GM12878 (cell line): ENCODE measurements at regions not wholly inside any gene's neighbourhood (a gene's known extent, or its start where the extent isn't known, plus 50 kb on each side); places are given as distances from the start of the nearest gene placed in this dataset.

Source experiments
- ATAC-seq: fragments of 200-7000 bp; cut with Tn5 transposase; 3 replicates; pipeline ENCODE4 v1.9.1; 2020; ENCODE audit warnings: mild to moderate bottlenecking, moderate library complexity
- BruUV-seq: library from RNA; stranded (reverse); fragments of 400-500 nt; replicated peaks from 2 replicates; lab custom pipeline; 2021; lab: Mats Ljungman, UMichigan
- CTCF ChIA-PET: fragments of 300-600 bp; sonication (Branson Sonifier 250); formaldehyde crosslinking; extraction: SDS; loops from one replicate; lab custom pipeline; 2021; ENCODE audit warnings: inconsistent platforms; lab: Yijun Ruan, JAX
- POLR2A ChIA-PET: fragments of 350-600 bp; formaldehyde crosslinking; extraction: SDS; loops from one replicate; lab custom pipeline; 2021; ENCODE audit warnings: inconsistent platforms; lab: Charles Lee
- RAD21 ChIA-PET: fragments of 300-600 bp; sonication (Branson Sonifier 250); formaldehyde crosslinking; loops from one replicate; lab custom pipeline; 2023; ENCODE audit warnings: antibody characterized with exemption; ENCODE audit not compliant: unreplicated experiment; lab: Charles Lee
- SMC1A ChIA-PET: fragments of 300-600 bp; sonication (Branson Sonifier 250); formaldehyde crosslinking; loops from one replicate; lab custom pipeline; 2023; ENCODE audit not compliant: unreplicated experiment, uncharacterized antibody; lab: Charles Lee
- DNase-seq: peaks from one replicate; pipeline ENCODE4 v3.0.0-alpha.2; 2011; ENCODE audit warnings: low read depth, low spot score
- FAIRE-seq: peaks from 3 replicates; lab custom pipeline; 2011; peaks lifted over from hg19 to GRCh38; lab: Jason Lieb, UNC
- H2AFZ ChIP-seq: 2 replicates; pipeline ENCODE4 v1.6.0; 2011; ENCODE audit warnings: low read depth, low read length, control low read depth; ENCODE audit not compliant: control insufficient read depth
- H3K27ac ChIP-seq: 2 replicates; pipeline ENCODE4 v1.5.1; 2011; ENCODE audit warnings: control low read depth; ENCODE audit not compliant: control insufficient read depth, insufficient read depth
- H3K27me3 ChIP-seq, 2 experiments: replicated peaks in 1 of 2; 2 replicates each; pipeline versions ENCODE4 v1.6.0 to v1.6.1; 2011; ENCODE audit warnings: low read length in 1 of 2; ENCODE audit not compliant: control insufficient read depth in 2 of 2, insufficient read depth in 2 of 2
- H3K36me3 ChIP-seq, 2 experiments: 2 replicates each; pipeline ENCODE4 v1.5.1; 2011; ENCODE audit warnings: low read length in 1 of 2; ENCODE audit not compliant: control insufficient read depth in 2 of 2, insufficient read depth in 2 of 2
- H3K4me1 ChIP-seq: 2 replicates; pipeline ENCODE4 v1.6.1; 2011; ENCODE audit warnings: mild to moderate bottlenecking, low read length, moderate library complexity, mixed read lengths; ENCODE audit not compliant: control insufficient read depth, insufficient read depth
- H3K4me2 ChIP-seq: 2 replicates; pipeline ENCODE4 v1.6.0; 2011; ENCODE audit warnings: control low read depth; ENCODE audit not compliant: control insufficient read depth, insufficient read depth
- H3K4me3 ChIP-seq: fragments of 200-600 bp; sonication (generic); 2 replicates; pipeline ENCODE4 v1.5.1; 2016
- H3K79me2 ChIP-seq: 2 replicates; pipeline ENCODE4 v1.6.0; 2011; ENCODE audit warnings: low read length; ENCODE audit not compliant: control insufficient read depth, insufficient read depth
- H3K9ac ChIP-seq: 2 replicates; pipeline ENCODE4 v1.8.0; 2011; ENCODE audit warnings: low read length, control low read depth, mixed read lengths; ENCODE audit not compliant: control insufficient read depth, insufficient read depth
- H3K9me3 ChIP-seq: replicated peaks from 3 replicates; pipeline ENCODE4 v1.5.1; 2011; ENCODE audit warnings: mild to moderate bottlenecking, low read length; ENCODE audit not compliant: control insufficient read depth, insufficient read depth
- H4K20me1 ChIP-seq: 2 replicates; pipeline ENCODE4 v1.6.0; 2011; ENCODE audit not compliant: control insufficient read depth, insufficient read depth
- EED ChIP-seq: sonication (generic); IDR thresholded peaks from 2 replicates; pipeline ENCODE4 v1.6.1; 2016; ENCODE audit warnings: antibody characterized with exemption, low read depth
- ESRRA ChIP-seq: IDR thresholded peaks from 2 replicates; pipeline ENCODE4 v1.6.1; 2012; ENCODE audit warnings: mild to moderate bottlenecking, low read length, improper control_type of control experiment
- HDAC2 ChIP-seq: fragments of 200-600 bp; sonication (generic); IDR thresholded peaks from 2 replicates; pipeline ENCODE4 v1.6.1; 2017
- PML ChIP-seq: IDR thresholded peaks from 2 replicates; pipeline ENCODE4 v1.6.1; 2012; ENCODE audit warnings: low read length, inconsistent platforms
- POLR2A ChIP-seq: IDR thresholded peaks from 2 replicates; pipeline ENCODE4 v1.6.1; 2011; ENCODE audit warnings: low read depth, mild to moderate bottlenecking, low read length
- REST ChIP-seq: IDR thresholded peaks from 2 replicates; pipeline ENCODE4 v1.6.1; 2012; ENCODE audit warnings: mild to moderate bottlenecking, low read depth, low read length
- SMAD5 ChIP-seq: IDR thresholded peaks from 2 replicates; pipeline ENCODE4 v1.6.1; 2016; ENCODE audit warnings: antibody characterized with exemption, low read depth
- SREBF2 ChIP-seq: IDR thresholded peaks from 2 replicates; pipeline ENCODE4 v1.6.1; 2012; ENCODE audit warnings: mild to moderate bottlenecking, low read length
- SRF ChIP-seq, 2 experiments: IDR thresholded peaks; 2 replicates each; pipeline ENCODE4 v1.6.1; 2011; ENCODE audit warnings: low read depth in 2 of 2, low read length in 2 of 2, mild to moderate bottlenecking in 1 of 2, moderate library complexity in 1 of 2
- STAT3 ChIP-seq: IDR thresholded peaks from 2 replicates; pipeline ENCODE4 v1.6.1; 2011; ENCODE audit warnings: low read depth, low read length, improper control_type of control experiment
- TCF3 ChIP-seq: IDR thresholded peaks from 2 replicates; pipeline ENCODE4 v1.6.1; 2012; ENCODE audit warnings: low read depth, mild to moderate bottlenecking, low read length, borderline replicate concordance; ENCODE audit not compliant: insufficient read depth
- ZNF24 ChIP-seq: fragments of 450-650 bp; IDR thresholded peaks from 2 replicates; pipeline ENCODE4 v1.6.1; 2017; ENCODE audit warnings: antibody characterized with exemption, mild to moderate bottlenecking
- WGBS: methylation state at CpG from one replicate; pipeline ENCODE4 v1.1.6; 2016; ENCODE audit warnings: low lambda C conversion rate; ENCODE audit not compliant: insufficient replicate concordance, insufficient coverage; ENCODE audit errors: missing lambda C conversion rate; 5-methylcytosine and 5-hydroxymethylcytosine counted together
- in situ Hi-C: fragments of 300-500 bp; cut with MboI; formaldehyde crosslinking; loops from 9 replicates; pipeline ENCODE4 v1.14.3; 2018; ENCODE audit warnings: mixed read lengths
- intact Hi-C: fragments of 100-400 bp; cut with micrococcal nuclease; formaldehyde crosslinking; loops from one replicate; pipeline ENCODE4 v1.14.2; 2022; ENCODE audit not compliant: unreplicated experiment
- TF ChIP-seq, protein P1 (sequence below): fragments of 450-650 bp; IDR thresholded peaks from 2 replicates; pipeline ENCODE4 v1.6.1; 2017; ENCODE audit warnings: antibody characterized with exemption, mild to moderate bottlenecking, moderate library complexity
- TF ChIP-seq, protein P2 (sequence below): IDR thresholded peaks from 2 replicates; pipeline ENCODE4 v1.6.1; 2012; ENCODE audit warnings: improper control_type of control experiment, low read depth, low read length; ENCODE audit not compliant: insufficient replicate concordance

- TF ChIP-seq REST = no peak
- TF ChIP-seq SRF (IDR thresholded peaks at IDR 0.05; ENCODE audit: low read depth in 2 of 2, low read length in 2 of 2) = no peak
- no peak for TF ChIP-seq SREBF2
- no peak for TF ChIP-seq ESRRA
- TF ChIP-seq HDAC2 = no peak
- TF ChIP-seq, all 136 proteins: peak for 0
Measured at GRCh38 chr1:65595724-65596123, 175.3 kb downstream of the LEPR start (continued).

DNA sequence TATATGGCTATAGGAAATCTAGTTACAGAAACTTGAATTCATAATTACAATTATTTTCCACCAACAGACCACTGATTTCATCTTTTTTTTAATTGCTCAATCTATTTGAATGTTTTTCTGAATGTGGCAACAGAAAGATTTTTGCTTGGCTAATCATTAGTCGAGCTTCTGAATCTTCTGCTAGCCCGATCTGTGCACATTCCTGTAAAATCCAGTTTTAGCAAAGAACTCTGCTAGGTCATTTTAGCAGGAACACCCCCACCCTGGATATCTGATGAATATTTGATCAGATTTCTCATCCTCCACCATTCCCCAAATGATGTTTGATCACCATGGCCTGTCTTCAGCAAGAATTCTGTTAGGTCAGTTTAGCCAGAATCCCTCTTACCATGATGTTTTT is 176.3 kb downstream of the LEPR start:
- no peaks in the 10 kb centered on the region for H3K4me1 ChIP-seq
- no peak overlapping the region for H3K9ac ChIP-seq
- H4K20me1 ChIP-seq = no peaks in the 10 kb centered on the region
- ChIA-PET POLR2A (no interaction called here), RAD21 (no interaction called here), CTCF (no interaction called here), SMC1A (no interaction called here)
- BruUV-seq = no TSS peak
- H3K79me2 ChIP-seq = no peaks in the 10 kb centered on the region
- no peak overlapping the region for H2AFZ ChIP-seq
- no peak for ATAC-seq
- DNase-seq = no peak
- no peaks in the 10 kb centered on the region for H3K27me3 ChIP-seq
- intact Hi-C loops = no loop called here
- H3K9me3 ChIP-seq = no peaks in the 10 kb centered on the region
- FAIRE-seq = no peak
- no peaks in the 10 kb centered on the region for H3K36me3 ChIP-seq
- no peak overlapping the region for H3K27ac ChIP-seq
- H3K4me2 ChIP-seq = no peak overlapping the region
- H3K4me3 ChIP-seq = no peak overlapping the region
- in situ Hi-C loops = no loop called here
- 66% methylated on average over 2 of the region's 2 CpGs for WGBS
- TF ChIP-seq TCF3 = no peak
- no peak for TF ChIP-seq SMAD5
- TF ChIP-seq STAT3 = no peak
- no peak for TF ChIP-seq PML
- no peak for TF ChIP-seq POLR2A
- TF ChIP-seq, protein P1, sequence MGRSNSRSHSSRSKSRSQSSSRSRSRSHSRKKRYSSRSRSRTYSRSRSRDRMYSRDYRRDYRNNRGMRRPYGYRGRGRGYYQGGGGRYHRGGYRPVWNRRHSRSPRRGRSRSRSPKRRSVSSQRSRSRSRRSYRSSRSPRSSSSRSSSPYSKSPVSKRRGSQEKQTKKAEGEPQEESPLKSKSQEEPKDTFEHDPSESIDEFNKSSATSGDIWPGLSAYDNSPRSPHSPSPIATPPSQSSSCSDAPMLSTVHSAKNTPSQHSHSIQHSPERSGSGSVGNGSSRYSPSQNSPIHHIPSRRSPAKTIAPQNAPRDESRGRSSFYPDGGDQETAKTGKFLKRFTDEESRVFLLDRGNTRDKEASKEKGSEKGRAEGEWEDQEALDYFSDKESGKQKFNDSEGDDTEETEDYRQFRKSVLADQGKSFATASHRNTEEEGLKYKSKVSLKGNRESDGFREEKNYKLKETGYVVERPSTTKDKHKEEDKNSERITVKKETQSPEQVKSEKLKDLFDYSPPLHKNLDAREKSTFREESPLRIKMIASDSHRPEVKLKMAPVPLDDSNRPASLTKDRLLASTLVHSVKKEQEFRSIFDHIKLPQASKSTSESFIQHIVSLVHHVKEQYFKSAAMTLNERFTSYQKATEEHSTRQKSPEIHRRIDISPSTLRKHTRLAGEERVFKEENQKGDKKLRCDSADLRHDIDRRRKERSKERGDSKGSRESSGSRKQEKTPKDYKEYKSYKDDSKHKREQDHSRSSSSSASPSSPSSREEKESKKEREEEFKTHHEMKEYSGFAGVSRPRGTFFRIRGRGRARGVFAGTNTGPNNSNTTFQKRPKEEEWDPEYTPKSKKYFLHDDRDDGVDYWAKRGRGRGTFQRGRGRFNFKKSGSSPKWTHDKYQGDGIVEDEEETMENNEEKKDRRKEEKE = no peak
- TF ChIP-seq, protein P2, sequence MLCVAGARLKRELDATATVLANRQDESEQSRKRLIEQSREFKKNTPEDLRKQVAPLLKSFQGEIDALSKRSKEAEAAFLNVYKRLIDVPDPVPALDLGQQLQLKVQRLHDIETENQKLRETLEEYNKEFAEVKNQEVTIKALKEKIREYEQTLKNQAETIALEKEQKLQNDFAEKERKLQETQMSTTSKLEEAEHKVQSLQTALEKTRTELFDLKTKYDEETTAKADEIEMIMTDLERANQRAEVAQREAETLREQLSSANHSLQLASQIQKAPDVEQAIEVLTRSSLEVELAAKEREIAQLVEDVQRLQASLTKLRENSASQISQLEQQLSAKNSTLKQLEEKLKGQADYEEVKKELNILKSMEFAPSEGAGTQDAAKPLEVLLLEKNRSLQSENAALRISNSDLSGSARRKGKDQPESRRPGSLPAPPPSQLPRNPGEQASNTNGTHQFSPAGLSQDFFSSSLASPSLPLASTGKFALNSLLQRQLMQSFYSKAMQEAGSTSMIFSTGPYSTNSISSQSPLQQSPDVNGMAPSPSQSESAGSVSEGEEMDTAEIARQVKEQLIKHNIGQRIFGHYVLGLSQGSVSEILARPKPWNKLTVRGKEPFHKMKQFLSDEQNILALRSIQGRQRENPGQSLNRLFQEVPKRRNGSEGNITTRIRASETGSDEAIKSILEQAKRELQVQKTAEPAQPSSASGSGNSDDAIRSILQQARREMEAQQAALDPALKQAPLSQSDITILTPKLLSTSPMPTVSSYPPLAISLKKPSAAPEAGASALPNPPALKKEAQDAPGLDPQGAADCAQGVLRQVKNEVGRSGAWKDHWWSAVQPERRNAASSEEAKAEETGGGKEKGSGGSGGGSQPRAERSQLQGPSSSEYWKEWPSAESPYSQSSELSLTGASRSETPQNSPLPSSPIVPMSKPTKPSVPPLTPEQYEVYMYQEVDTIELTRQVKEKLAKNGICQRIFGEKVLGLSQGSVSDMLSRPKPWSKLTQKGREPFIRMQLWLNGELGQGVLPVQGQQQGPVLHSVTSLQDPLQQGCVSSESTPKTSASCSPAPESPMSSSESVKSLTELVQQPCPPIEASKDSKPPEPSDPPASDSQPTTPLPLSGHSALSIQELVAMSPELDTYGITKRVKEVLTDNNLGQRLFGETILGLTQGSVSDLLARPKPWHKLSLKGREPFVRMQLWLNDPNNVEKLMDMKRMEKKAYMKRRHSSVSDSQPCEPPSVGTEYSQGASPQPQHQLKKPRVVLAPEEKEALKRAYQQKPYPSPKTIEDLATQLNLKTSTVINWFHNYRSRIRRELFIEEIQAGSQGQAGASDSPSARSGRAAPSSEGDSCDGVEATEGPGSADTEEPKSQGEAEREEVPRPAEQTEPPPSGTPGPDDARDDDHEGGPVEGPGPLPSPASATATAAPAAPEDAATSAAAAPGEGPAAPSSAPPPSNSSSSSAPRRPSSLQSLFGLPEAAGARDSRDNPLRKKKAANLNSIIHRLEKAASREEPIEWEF = no peak
- no peak for TF ChIP-seq EED
- no peak for TF ChIP-seq ZNF24
